ENCODE measurements at regions not wholly inside any gene's neighbourhood (a gene's known extent, or its start where the extent isn't known, plus 50 kb on each side); places are given as distances from the start of the nearest gene placed in this dataset.

- no peak for DNase-seq
Measured at GRCh38 chr13:111924678-111925075, 142.3 kb upstream of the SOX1 start.

GRCh38 chr13:111925146-111925875 lies 141.6 kb upstream of the SOX1 start:
- no peak for DNase-seq

DNA sequence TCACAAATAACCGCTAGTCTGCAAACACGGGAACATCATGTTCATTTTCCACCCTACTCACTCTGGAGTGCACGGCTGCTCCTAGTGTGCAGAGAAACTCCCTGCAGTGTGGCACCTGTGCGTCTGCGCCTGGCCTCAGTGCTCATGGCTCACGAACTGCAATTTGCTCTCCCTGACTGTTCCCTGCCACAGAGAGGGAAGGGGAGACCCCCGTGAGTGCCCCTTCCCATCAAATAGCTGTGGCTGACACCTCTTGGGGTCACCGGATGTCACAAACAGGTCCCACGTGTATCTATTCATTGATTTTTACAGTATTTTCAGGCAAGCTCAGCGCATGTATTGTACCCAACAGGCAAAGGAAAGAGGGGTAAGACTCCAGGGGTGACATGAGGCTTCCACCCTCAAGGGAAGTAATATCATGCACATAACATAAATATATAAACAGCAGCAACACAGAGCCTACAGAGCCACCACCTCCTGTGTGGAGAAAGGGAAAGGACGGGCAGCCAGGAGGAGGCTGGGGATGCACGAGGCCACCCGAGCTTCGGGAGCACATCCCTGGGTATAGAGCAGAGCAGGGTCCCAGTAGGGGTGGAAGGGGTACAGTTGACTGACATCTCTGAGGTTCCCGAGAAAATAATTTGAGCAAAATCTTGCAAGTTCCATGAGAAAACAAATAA lies 140.3 kb upstream of the SOX1 start:
- no peak for DNase-seq

- DNase-seq: no peak
Measured at GRCh38 chr13:111927181-111927540, 139.8 kb upstream of the SOX1 start.

- DNase-seq: no peak
Measured at GRCh38 chr13:111929036-111929616, 137.8 kb upstream of the SOX1 start.

GRCh38 chr13:111936267-111936925 lies 130.6 kb upstream of the SOX1 start:
- DNase-seq: no peak

DNA sequence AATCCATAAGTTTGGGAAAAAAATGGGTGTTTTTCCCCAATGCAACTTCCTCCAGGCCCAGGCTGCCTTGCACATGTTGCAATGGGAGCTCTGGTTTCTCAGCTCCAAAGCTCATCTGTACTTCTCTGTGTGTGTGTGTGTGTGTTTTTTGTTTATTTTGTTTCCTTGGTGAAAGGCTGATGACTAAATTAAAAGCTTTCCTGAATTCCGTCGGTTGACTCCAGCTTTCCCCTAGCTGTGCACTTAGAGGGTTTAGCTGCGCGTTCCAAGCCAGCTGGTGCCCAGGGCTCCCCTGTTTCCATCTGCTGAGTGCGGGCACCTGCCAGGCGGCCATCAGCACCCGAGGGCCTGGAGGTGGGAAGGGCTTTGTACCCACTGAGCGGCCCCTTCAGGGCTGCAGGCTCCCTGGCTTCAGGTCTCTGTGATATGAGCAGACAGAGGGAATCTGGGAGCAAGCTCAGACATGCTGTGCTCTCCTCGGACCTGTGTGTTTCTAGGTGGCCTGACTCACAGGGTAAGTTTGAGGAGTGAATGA lies 129.1 kb upstream of the SOX1 start:
- no peak for DNase-seq

GRCh38 chr13:111938741-111939665 lies 127.9 kb upstream of the SOX1 start:
- no peak for DNase-seq

DNA sequence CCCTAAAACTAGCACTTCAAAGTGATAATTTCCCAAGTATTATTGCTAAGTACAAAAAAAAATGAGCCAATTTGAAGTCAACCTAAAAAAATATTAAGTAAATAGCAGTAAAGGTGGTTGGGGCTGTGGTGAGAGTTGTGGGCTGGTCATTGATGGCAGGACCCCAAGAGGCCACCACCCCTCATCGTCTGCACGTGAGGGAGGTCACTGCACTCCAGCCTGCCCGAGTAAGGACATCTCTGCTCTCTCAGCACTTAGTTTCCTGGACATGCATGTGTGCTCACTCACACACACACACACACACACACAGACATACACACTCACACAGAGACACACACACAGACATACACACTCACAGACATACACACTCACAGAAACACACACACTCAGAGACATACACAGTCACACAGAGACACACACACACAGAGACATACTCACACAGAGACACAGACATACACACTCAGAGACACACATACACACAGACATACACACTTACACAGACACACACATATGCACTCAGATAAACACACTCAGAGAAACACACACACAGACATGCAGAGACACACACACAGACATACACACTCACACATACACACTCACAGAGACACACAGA lies 127.2 kb upstream of the SOX1 start:
- no peak for DNase-seq

DNA sequence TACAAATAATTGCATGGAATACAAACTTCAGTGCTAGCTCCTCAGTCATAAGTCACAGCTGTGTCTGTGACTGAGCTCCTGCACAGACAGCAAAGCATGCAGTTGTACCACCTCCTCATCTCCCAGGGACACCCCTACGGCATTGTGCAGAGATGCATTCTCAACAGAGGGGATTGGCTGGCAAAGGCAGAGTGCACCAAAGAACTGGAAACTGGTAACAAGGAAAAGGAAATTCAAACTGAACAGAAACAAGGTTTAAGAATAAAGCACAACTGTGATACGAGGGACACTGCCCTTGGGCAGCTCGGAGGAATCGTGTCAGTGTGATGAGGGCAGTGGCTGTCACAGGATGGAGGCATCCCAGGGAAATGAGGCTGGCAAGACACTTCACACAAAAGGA lies 126.1 kb upstream of the SOX1 start:
- no peak for DNase-seq

DNA sequence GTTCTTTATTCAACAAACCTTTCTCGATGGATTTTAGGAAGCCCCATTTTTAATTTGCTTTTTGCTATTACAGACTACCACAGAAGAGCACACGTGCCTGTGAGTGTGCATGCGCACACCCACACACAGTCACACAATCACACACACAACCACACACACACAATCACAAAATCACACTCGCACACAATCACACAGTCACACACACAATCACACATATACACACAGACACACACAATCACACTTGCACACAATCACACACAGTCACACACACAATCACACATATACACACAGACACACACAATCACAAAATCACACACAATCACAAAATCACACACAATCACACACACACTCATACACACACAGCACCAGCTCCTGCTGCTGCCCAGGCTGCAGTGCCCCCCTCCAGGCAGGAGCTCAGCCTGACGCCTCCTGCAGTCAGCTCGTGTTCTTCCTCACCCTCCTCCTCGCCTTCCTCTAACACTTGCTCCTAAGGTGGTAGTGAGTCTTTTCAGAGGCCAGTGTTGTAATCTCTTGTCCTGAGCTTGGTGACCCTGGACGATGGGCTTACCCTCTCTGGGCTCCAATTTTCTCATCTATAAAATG lies 125.0 kb upstream of the SOX1 start:
- no peak for DNase-seq

- no peak for DNase-seq
Measured at GRCh38 chr13:111943229-111943795, 123.6 kb upstream of the SOX1 start.

DNA sequence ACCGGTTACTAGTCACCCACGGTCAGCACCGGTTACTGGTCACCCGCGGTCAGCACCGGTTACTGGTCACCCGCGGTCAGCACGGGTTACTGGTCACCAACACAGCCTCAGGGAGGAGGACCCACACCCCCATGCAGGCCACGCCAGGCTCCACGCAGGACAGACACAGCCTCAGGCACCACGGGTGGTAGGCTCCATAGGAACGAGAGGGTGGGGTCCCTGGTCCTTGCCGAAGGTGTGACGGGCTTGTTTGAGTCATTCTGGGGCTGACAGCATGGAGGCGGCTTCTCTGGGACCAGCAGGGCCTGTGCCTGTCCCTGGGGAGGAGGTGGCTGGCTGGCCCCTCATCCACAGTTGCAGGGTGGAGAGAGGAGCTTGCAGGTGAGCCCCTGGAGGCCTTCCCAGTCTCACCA lies 122.8 kb upstream of the SOX1 start:
- DNase-seq: no peak

GRCh38 chr13:111945086-111945485 lies 121.9 kb upstream of the SOX1 start:
- no peak for DNase-seq

DNA sequence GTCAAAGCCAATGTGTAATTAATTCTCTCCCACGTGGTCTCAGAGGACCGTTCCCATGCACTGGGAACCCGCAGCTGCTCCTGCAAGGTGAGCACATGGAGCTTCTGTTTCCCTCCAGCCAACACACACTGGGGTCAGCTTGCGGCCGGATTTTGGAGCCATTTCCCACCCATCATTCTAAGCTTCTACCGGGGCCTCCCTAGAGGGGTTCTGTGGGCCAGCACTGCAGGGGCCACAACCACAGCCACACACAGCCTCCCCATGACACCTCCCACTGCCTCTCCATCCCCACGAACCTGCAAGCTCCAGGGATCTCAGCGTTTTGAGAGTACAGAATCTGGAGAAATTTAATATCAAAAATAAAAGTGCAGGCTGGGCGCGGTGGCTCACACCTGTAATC lies 120.7 kb upstream of the SOX1 start:
- DNase-seq: no peak

- no peak for DNase-seq
Measured at GRCh38 chr13:111947026-111947810, 119.7 kb upstream of the SOX1 start.

GRCh38 chr13:111947876-111948275 lies 119.1 kb upstream of the SOX1 start:
- no peak for DNase-seq

DNA sequence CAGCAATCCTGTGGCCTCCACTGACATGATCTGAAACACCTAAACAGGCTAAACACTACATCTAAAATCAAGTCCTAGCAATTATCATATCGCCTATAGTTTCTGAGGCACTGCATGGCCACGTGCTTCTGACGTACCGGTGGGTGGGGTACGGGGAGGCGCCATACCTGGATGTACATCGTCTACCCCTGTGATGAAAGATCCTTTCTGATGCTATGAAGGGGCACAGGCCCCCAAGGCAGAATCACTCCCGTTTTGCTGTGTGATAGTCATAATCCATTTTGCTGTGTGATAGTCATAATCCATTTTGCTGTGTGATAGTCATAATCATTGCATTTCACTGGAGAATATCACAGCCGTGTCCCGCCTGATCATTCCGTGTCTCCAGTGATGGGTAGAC lies 118.7 kb upstream of the SOX1 start:
- no peak for DNase-seq

DNA sequence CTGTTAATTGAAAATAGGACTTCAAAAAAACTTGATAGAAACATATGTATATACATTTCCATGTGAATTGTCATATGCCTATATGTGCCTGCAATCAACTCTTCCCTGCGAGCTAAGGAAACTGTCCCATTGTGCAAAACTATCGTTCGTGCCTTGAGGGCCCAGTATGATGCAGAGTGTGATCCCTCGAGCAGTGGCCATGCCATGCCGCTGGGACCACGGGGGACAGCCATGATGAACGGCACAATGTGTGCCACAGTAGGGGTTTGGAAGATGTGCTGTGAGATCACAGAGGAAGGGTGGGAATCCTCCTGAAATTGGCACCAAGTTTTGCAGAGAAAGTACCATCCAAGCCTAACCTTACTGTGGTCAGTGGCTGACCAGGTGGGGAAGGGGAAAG lies 118.1 kb upstream of the SOX1 start:
- no peak for DNase-seq

All from hypothalamus (tissue), 51 donors.